ENCODE measurements at regions not wholly inside any gene's neighbourhood (a gene's known extent, or its start where the extent isn't known, plus 50 kb on each side); places are given as distances from the start of the nearest gene placed in this dataset.
A peak's percentile ranks its signal among the peaks of the same experiment; 100 is the strongest.
"Not testable (repeated sequence)": the region's sequence is repeated elsewhere in the genome, so short reads cannot be mapped to it uniquely, and the experiment has no call there.

GRCh38 chr22:49006207-49007012, 821.3 kb downstream of the BRD1 start:
- intact Hi-C loops (cut with DNase I; ENCODE audit: low total_unique reads): no loop called here
- WGBS, 5 donors: 78 to 81% (median 78%) methylated on average over 7 to 11 of the region's 11 CpGs
- H3K9me3 ChIP-seq: peaks cover 0 to 27% (median 14%) of the 10 kb centered on the region in 8 donors
- no peaks in the 10 kb centered on the region for H3K36me3 ChIP-seq
- TF ChIP-seq CTCF (IDR thresholded peaks at IDR 0.05 in 8 of 11, conservative IDR thresholded peaks at IDR 0.05 in 3 of 11): no peak
- no peak for TF ChIP-seq POLR2AphosphoS5 (IDR thresholded peaks at IDR 0.05)
- no peak for TF ChIP-seq POLR2A (IDR thresholded peaks at IDR 0.05)
- H3K4me1 ChIP-seq: no peaks in the 10 kb centered on the region
- DNase-seq: peak; percentile 50
- peaks cover 0 to 28% (median 0%) of the 10 kb centered on the region in 7 donors for H3K27me3 ChIP-seq (replicated peaks in 1 of 7)
- no peak overlapping the region for H3K4me3 ChIP-seq
- H3K27ac ChIP-seq: no peak overlapping the region

GRCh38 chr22:49005557-49005956, 822.1 kb downstream of the BRD1 start:
- Histone ChIP-seq H3K9me3 (peaks cover 0 to 36% (median 22%) of the 10 kb centered on the region in 8 donors), H3K27me3 (replicated peaks in 1 of 7) (peaks cover 0 to 20% (median 0%) of the 10 kb centered on the region in 7 donors), H3K36me3 (no peaks in the 10 kb centered on the region), H3K4me1 (no peaks in the 10 kb centered on the region), H3K27ac (no peak overlapping the region), H3K4me3 (no peak overlapping the region)
- TF ChIP-seq POLR2AphosphoS5 (IDR thresholded peaks at IDR 0.05) (no peak), CTCF (IDR thresholded peaks at IDR 0.05 in 8 of 11, conservative IDR thresholded peaks at IDR 0.05 in 3 of 11) (no peak), POLR2A (IDR thresholded peaks at IDR 0.05) (no peak)
- intact Hi-C loops (cut with DNase I; ENCODE audit: low total_unique reads): no loop called here
- DNase-seq: peak; percentile 47
- 71 to 88% (median 83%) methylated on average over 6 to 7 of the region's 7 CpGs for WGBS, 5 donors

- H3K27ac ChIP-seq: no peak overlapping the region
- no peaks in the 10 kb centered on the region for H3K36me3 ChIP-seq
- 86 to 92% (median 91%) methylated on average over 22 to 29 of the region's 29 CpGs for WGBS, 5 donors
- TF ChIP-seq POLR2AphosphoS5 (IDR thresholded peaks at IDR 0.05) (no peak), CTCF (IDR thresholded peaks at IDR 0.05 in 8 of 11, conservative IDR thresholded peaks at IDR 0.05 in 3 of 11) (no peak), POLR2A (IDR thresholded peaks at IDR 0.05) (no peak)
- H3K27me3 ChIP-seq (replicated peaks in 1 of 7): peaks cover 0 to 13% (median 0%) of the 10 kb centered on the region in 7 donors
- H3K9me3 ChIP-seq: peaks cover 0 to 43% (median 25%) of the 10 kb centered on the region in 8 donors
- DNase-seq: peak; percentile 42
- no peak overlapping the region for H3K4me3 ChIP-seq
- H3K4me1 ChIP-seq: no peaks in the 10 kb centered on the region
- intact Hi-C loops (cut with DNase I; ENCODE audit: low total_unique reads): no loop called here
Measured at GRCh38 chr22:49004484-49005399, 822.9 kb downstream of the BRD1 start.

- H3K4me3 ChIP-seq; H3K4me1 ChIP-seq; intact Hi-C loops (cut with DNase I; ENCODE audit: low total_unique reads); H3K27me3 ChIP-seq (replicated peaks in 1 of 7); H3K36me3 ChIP-seq; H3K27ac ChIP-seq; DNase-seq: not testable (repeated sequence)
- WGBS, 5 donors: 93 to 95% (median 94%) methylated on average over 13 to 14 of the region's 14 CpGs
- H3K9me3 ChIP-seq: peaks cover 0 to 28% (median 20%) of the 10 kb centered on the region in 8 donors
Measured at GRCh38 chr22:48997605-48998004, 830.1 kb downstream of the BRD1 start.

All from spleen (tissue), 11 donors.